D721Med (cell line): ENCODE measurements at regions not wholly inside any gene's neighbourhood (a gene's known extent, or its start where the extent isn't known, plus 50 kb on each side); places are given as distances from the start of the nearest gene placed in this dataset.

Source experiments
- DNase-seq: peaks from one replicate; pipeline ENCODE4 v3.0.0; 2011; ENCODE audit warnings: low spot score; ENCODE audit not compliant: insufficient read length
- FAIRE-seq: peaks from 2 replicates; lab custom pipeline; 2011; peaks lifted over from hg19 to GRCh38; lab: Jason Lieb, UNC
- CTCF ChIP-seq: IDR thresholded peaks from 2 replicates; pipeline ENCODE4 v1.5.1; 2012; ENCODE audit warnings: mild to moderate bottlenecking, control low read depth; ENCODE audit not compliant: insufficient read depth; ENCODE audit errors: missing control alignments

- no peak for DNase-seq
- no peak for TF ChIP-seq CTCF
- no peak for FAIRE-seq
These were observed 499.1 kb downstream of the LIG4 start for GRCh38 chr13:107716241-107716640.

- DNase-seq (no peak), FAIRE-seq (no peak)
- TF ChIP-seq CTCF = no peak
These were observed 499.8 kb downstream of the LIG4 start for GRCh38 chr13:107715496-107715895.

- no peak for TF ChIP-seq CTCF
- DNase-seq = no peak
- FAIRE-seq = no peak
These were observed 502.0 kb downstream of the LIG4 start for GRCh38 chr13:107713314-107713713.

GRCh38 chr13:107712145-107712860, 503.0 kb downstream of the LIG4 start:
- DNase-seq (no peak), FAIRE-seq (no peak)
- no peak for TF ChIP-seq CTCF

GRCh38 chr13:107690181-107690580, 525.2 kb downstream of the LIG4 start:
- no peak for FAIRE-seq
- no peak for TF ChIP-seq CTCF

GRCh38 chr13:107685876-107686275, 529.5 kb downstream of the LIG4 start:
- no peak for FAIRE-seq
- TF ChIP-seq CTCF = no peak
- DNase-seq = no peak

More at GRCh38 chr13:107690181-107690580, 525.2 kb downstream of the LIG4 start:
- no peak for DNase-seq

GRCh38 chr13:107681600-107681999, 533.7 kb downstream of the LIG4 start:
- no peak for DNase-seq
- no peak for FAIRE-seq
- TF ChIP-seq CTCF = no peak
